Stimulated activated CD4-positive, alpha-beta T cell treated with anti-CD3 and anti-CD28 coated beads, Interleukin-2, amount 100 ng/mL, for 4 hours (primary cell): ENCODE measurements at regions not wholly inside any gene's neighbourhood (a gene's known extent, or its start where the extent isn't known, plus 50 kb on each side); places are given as distances from the start of the nearest gene placed in this dataset.

Experiments used
- DNase-seq: peaks from one replicate; pipeline ENCODE4 v3.0.0-alpha.2; 2020; ENCODE audit warnings: low read depth

DNA sequence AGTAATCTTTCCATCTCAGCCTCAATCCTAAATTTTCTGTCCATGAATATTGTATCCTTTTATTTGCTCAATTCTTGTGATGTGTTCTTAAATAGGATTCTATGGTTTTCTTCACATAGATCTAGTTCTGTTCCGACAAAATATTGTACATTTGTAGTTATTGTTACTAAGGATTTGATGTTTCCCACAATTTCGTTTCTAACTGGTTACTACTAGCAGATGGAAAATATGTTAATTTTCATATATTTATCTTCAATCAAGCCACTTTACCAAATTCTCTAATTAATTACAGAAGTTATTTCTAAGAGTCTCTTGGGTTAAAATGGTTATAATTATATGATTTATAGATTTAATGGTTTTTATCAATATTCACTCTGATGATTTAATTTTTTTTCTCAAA is 60.3 kb downstream of the SEC61B start:
- DNase-seq: no peak

DNA sequence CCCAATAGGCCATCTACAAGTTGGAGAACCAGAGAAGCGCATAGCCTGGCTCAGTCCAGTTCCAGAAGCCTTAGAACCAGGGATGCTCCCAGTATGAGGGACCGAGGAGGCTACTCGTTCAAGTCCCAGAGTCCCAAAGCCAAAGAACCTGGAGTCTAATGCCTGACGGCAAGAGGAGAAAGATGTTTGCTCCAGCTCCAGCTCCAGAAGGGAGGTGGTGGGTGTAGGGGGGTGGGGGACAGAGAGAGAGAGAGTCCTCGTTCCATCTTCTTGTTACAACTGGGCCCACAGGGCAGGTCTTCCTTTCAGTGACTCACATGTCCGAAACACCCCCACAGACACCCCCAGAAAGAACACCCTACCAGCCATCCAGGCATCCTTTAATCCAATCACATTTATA is 63.9 kb downstream of the SEC61B start:
- no peak for DNase-seq

DNA sequence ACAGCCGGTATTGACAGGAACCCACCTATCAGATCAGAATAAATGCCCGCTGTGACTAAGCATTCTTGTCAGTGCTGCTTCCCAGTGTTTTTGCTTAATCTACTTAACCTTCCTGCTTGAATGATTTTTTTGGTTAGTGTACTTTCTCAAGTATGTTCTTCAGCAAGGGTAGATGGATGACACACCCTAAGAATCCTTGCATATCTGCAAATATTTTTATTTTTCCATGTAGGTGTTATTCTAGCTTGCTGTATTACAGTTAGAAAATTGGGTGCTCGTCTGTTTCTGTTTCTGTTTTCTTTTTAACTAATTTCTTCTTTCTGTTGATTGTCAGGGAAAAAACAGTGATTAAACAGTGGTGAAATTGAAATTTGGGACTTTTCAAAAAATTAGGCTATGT is 64.5 kb downstream of the SEC61B start:
- no peak for DNase-seq

DNA sequence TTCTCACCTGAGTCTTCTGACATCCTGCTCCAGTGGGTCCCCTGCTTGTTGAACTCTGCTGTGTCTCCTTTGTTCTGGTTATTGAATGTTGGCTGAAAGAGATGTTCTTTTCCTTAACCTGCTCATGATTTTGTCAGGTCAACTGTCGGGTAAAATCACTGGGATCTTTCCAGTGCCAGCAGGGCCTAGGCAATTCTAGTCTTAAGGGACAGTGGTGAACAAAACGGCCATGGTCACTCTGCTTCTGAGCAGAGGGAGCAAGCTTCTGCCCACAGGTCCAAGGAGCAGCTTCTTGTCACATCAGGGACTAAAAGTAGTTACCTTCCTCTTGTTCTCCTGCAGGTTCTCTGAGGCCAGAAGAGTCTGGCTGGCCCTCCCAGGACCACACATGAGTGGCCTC is 65.6 kb downstream of the SEC61B start:
- DNase-seq: no peak

DNA sequence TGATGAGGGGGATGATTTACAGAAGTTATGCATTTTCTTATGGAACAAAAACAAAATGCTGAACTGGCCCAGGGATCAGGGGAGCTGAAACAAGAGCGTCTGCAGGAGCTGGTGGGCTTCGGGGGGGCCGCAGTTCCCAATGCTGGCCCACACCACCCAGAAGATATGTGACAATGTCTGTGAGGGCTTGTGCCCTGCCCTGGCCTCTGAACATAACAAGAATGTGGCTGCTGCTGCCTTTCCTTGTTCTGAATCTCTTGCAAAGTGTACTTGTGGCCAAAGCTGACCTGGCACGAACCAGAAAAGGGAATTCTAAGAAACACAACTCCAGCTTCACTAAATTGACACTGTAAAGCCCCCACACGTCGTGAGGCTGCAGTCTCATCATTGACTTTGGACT is 66.7 kb downstream of the SEC61B start:
- DNase-seq: no peak

DNA sequence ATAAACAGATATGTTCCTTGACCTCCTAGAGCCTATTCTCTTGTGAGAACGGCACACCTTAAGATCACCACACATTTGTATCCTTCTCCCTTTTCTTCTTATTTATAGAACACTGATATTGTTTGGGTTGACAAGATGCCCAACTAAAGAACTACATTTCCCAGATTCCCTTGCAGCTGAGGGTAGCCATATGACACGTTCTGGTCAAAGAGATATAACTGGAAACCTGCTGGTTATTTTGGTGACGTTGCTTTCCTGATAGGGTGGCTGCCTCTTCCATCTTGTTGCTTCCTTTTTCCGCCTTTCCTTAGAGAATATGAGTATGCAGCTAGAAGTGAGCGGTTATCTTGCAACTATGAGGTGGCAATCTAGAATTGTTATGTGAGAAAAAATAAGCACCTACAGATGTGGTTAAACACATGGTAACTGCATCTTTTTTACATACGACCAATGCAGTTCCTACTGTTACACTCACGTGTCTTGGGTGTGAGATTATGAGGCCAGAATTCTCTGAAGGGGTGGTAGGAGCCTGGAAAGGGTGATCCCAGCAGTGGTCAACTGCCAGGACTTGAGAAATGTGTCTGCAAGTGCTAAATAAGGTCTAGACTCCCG is 72.9 kb downstream of the SEC61B start:
- DNase-seq: no peak

DNA sequence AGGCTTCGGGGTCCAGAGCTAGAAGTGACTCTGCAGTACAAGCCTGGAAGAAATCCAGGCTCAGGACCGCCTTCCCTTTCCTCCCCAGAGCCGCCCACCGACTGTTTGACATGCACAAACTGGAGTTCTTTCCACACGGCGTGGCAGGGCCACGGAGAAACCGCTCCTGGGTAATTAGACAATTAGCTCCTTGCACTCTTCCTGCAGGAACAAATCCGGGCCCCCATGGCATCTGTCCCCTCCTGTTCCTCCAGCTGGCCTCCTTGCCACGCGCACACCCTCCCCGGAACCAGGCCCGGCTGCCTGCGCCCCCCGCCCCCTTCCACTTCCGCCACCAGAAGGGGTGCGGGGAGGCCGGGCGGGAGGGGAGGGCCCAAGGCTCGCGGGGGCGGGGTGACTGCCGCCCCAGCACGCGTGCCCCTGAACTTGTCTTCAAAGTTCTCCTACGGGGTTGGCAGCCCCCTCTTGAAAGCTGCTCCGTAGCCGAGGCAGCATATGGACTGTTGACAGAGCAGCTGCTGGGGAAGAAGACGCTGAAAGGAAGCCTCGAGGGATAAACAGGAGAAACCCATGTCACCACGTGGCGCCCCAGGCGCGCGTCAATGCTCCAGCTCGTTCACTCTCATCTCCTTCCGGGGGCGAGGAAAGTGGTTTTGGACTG is 74.3 kb downstream of the SEC61B start:
- DNase-seq: peak; percentile 24

DNA sequence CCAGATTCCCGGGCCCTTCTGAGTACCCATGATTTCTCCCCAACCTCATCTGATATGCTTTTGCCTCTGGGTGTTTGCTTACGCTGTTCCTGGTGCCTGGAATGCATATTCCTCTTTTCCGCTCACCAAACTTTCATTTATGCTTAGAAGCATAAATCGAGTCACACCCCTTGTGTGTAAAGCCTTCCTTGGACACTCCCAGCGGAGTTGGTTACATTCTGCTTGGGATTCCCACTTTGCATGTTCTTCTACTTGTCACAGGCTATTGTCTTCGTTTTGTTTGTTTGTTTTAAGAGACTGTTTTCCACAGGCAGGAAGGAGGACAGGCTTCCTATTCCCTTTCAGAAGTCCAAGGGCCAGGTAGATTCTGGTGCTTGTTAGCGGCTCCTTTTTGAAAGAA is 76.5 kb downstream of the SEC61B start:
- no peak for DNase-seq

DNA sequence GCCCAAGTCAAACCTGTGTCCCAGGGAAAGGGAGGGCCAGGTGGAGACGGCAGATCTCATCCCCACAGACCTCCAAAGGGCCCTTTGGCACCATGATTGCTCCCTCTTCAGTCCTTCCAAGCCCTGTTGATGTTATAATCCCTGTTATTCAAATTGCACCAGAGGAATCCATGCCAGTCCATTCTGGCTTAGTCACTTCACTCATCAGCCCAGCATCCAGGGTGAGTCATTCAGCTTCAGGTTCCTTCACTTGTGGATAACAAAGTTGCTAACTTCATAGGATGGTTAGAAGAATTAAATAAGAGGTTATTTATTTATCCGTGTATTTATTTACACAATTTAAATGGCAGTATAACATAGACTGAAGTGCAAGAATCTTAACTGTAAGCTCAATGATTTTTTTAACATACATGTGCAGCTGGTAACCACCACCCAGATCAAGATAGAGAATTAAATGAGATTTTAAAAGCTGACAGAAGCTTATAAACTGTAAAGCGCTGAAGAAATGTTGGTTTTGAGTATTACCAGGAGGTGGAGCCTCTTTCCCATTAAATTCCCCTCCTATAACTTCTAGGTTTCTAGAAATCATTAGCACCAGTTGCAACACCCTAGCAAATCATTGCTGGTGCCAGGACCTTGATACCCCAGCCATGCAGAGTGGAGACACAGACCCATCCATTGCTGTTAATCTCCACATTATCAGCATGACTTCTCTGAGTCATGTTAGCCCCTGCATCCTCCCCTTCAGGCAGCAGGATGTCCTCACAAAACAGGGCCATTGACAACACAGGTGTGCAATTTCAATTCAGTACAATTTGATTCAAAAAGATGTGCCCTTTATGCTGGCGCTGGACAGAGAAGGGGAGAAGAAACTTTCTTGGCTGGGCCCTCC is 77.4 kb downstream of the SEC61B start:
- DNase-seq: no peak

DNA sequence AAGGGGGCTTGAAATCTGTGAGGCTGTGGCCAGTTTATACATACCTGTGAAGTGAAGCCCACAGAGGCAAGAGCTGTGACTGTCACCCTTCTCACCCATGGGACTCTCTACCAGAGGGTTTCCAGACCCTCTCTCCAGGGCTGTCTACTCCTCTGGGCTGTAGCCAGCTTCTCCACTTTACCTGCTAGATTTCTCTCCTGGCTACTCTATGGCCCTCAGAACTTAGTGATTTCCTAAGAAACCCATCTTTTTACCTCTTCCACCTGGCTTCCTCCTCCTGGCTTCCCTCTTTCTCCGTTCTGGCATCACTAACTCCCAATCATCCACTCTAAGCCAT is 78.0 kb downstream of the SEC61B start:
- no peak for DNase-seq

DNA sequence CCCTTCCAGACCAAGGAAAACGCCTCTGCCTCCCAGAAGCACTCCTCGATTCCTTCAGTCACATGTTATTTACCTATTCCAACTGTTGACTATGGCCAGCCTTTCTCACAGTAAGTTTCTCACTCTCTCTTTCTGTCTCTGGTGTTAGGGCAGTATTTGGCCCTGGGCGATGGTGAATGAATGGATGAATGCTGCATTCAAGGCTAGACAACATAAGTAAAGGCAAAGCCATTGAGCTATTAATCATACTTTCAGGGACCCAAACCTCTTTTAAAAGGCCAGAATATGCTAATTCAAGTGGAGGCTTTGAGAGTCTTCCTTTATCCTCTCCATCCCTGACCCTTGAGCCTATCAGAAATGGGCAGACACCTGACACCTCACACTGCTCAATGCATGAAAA is 78.5 kb downstream of the SEC61B start:
- DNase-seq: no peak

DNA sequence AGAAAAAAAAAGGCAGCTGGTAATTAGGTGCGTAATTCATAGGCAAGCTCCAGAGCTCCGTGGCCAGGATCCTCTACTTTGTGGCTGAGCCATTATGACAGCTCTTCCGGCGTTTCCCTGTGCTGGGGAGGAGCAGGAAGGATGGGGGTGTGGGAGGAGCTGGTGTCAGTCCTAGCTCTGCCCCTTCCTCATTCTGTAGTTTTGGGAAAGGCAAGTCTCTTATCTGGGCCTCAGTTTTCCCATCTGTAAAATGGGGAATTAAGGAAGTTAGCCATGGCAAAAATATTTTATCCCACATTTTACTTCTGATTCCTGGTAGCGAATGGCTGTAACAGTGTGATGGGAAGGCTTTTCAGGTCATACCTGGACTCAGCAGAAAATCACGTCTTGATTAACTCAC is 81.1 kb downstream of the SEC61B start:
- no peak for DNase-seq

DNA sequence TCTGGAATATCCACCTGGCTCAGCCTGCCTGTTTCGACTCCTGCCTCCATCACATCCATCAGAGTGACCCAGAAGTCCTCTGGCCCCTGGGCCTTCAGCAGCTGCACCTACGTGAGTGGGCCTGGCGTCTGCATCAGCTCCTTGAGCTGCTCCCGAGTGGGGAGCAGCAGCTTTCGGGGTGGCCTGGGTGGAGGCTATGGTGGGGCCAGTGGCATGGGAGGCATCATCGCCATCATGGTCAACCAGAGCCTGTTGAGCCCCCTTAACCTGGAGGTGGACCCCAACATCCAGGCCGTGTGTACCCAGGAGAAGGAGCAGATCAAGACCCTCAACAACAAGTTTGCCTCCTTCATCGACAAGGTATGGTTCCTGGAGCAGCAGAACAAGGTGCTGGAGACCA is 83.0 kb downstream of the SEC61B start:
- DNase-seq: no peak

DNA sequence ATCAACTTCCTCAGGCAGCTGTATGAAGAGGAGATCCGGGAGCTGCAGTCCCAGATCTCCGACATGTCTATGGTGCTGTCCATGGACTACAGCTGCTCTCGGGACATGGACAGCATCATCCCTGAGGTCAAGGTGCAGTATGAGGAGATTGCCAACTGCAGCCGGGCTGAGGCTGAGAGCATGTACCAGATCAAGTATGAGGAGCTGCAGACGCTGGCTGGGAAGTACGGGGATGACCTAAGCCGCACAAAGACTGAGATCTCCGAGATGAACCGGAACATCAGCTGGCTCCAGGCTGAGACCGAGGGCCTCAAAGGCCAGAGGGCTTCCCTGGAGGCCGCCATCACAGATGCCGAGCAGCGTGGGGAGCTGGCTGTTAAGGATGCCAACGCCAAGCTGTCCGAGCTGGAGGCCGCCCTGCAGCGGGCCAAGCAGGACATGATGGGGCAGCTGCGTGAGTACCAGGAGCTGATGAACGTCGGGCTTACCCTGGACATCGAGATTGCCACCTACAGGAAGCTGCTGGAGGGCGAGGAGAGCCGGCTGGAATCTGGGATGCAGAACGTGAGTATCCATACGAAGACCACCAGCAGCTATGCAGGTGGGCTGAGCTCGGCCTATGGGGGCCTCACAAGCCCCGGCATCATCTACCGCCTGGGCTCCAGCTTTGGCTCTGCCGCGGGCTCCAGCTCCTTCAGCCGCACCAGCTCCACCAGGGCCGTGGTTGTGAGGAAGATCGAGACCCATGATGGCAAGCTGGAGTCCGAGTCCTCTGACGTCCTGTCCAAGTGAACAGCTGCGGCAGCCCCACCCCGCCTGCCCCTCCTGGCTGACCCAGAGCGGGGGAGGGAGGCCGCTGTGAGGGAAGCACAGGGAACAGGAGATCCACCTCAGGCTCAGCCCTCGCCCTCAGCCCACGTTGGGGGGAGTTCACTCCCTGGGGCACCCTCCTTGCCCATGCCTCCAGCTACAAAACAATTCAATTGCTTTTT is 84.0 kb downstream of the SEC61B start:
- no peak for DNase-seq

DNA sequence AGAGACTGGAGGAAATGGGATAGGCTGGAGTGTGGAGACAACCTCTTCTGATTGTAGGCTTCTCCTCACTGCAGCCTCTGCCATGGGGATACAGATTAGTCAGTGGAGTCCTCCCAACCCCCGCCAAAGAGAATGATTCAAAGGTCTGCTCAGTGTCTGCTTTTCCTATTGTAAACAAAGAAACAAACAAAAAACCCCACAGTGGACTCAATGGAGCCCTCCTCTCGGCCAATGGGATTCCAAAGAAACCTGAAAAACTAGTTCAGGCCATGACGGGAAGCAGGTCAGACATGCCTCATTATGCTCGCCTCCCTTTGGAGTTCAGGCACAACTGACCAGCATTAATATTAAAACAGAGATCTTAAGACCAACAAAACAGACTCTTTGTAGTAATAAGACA is 85.8 kb downstream of the SEC61B start:
- no peak for DNase-seq

DNA sequence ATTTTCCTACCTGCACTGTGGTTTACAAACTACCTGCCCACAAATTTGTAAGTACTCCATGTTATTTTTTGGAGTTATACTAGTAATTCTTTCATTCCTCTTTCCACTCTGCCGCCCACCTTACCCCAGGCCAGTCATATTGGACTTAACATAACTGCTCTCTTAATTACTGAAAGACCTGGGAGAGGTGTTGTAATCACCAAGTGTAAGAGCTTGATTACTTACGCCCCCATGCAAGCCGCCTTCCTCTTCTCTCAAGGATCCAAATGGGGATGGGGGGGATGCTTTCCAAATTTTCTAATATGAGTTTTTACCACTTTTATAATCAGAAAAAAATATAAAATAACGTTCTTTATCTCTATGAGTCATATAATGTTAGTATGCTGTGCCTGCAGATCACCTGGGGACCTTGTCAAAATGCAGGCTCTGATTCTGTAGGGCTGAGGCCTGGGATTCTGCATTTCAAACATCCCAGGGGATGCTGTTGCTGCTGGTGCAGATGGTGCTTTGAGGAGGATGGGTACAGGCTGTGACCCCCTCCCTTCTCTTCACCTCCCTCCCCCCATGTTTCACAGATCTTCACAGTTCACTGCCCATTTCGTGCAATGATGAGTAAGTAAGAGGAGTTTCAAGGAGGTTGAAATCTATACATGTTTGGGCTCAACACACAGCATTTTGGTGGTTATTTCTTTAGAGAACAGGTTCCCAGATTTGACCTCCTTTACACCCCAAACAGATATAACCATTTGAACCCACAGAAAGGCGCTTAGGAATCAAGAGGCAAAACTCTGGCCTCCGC is 87.3 kb downstream of the SEC61B start:
- no peak for DNase-seq

DNA sequence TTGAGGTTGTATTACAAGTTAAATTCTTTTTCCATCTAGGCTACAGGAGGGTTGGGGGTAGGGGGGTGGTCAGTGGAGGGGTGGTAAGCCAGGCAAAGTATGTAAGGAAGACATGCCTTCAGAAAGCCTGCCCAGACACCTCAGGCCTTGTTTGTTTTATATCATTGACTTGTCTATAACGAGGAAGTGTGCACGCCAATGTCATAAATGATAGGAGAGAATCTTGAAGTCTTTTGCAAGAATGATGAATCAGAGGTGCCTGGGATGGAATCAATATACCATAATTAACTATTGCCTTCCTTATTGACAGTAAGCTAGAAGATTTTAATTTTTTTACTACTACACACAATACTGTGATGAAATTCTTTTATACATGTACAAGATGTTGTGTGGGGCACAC is 90.7 kb downstream of the SEC61B start:
- no peak for DNase-seq

DNA sequence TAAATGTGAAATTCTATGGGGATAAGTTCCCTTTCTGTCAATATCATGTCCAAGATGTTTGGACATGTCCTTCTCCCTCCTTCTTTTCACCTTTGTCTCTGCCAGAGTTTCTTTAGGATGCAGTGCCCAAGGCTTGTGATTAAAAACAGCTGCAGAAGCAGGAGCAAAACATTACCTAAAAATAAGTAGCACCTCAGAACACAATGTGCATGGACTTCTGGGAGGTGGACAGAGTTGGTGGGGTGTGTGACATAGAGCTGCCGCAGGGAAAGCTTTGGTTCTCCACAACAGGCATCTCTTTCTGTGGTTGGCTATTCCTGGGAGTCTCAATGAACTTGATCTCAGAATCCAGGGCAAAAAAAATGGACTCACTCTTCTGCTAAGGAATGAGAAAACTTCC is 97.0 kb downstream of the SEC61B start:
- DNase-seq: no peak

DNA sequence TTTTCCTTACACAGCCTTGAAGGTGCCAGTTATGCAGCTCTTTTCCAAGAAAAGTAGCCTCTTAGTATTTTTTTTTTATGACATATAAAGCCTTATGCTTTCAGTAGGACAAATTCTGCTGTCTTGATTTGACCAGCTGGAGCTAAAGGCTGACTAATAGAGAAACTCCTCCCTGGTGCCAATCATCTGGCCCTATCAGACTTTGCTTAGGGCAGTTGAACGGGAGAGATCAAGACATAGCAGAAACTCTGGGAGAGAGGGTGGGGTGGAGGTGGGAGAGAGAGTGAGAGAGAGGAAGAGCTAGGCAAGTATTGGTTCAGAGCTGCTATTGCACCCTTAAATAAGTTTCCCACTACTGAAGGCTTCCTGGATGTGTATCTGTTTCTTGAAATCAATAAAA is 100.2 kb downstream of the SEC61B start:
- DNase-seq: no peak

DNA sequence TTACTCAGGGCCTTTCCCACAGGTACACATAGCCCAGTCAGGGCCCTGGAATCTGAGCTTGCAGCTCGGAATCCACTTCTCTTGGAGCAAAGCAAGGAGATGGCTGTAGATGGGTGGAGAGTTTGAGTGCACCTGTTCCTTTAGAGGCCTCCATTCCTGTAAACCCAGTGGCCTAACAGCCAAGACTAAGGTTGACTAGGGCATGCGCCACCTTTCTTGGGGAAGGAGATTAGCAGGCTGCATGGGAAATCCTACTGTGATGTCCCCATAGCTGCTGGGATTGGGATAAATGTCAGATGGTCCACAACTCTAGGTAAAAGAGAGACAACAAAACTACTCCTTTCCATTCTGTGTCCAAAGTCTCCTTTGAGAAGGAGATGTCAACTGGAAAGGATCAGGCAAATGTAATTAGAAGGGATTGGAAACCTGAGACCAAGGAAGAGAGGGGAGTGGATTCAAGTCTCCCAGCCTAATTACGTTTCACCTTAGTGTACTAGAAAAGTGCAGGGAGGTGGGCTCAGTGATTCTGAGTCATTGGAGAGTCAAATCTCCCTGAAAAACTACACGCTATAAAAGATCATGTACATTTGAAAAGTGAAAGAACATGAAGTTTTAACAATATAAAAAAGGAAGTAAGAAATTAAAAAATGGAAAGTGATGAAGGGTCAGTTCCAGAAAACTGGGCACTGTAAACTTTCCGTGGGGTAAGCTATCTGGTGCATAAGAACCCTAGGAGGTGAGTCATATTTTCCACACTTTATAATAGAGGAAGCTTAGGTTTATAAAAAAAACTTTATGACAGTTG is 104.2 kb downstream of the SEC61B start:
- no peak for DNase-seq

DNA sequence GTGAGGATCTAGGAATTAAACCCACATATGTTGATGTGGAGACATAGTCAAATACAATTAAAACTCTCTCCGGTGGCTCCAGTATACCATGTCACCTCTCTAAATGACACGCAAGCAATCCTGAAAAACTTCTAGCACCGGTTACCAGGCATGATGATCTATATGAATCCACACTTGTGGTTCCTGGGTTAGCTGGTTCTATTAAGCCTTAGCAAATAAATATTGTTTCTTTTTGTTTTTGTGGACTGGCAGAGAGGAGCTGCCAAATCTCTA is 104.8 kb downstream of the SEC61B start:
- DNase-seq: no peak
